Hindlimb muscle (tissue), 1 donor: ENCODE measurements at regions not wholly inside any gene's neighbourhood (a gene's known extent, or its start where the extent isn't known, plus 50 kb on each side); places are given as distances from the start of the nearest gene placed in this dataset.
"Not testable (repeated sequence)": the region's sequence is repeated elsewhere in the genome, so short reads cannot be mapped to it uniquely, and the experiment has no call there.

ENCODE experiments used
- DNase-seq: peaks from one replicate; pipeline ENCODE4 v3.0.0-alpha.2; 2013

GRCh38 chr16:15307184-15307583 is 70.9 kb downstream of the NPIPA5 start:
- not testable (repeated sequence) for DNase-seq

GRCh38 chr16:15305889-15306288 is 72.2 kb downstream of the NPIPA5 start:
- DNase-seq = not testable (repeated sequence)

- not testable (repeated sequence) for DNase-seq
These were observed 74.3 kb downstream of the NPIPA5 start for GRCh38 chr16:15303667-15304324.

- DNase-seq = not testable (repeated sequence)
These were observed 81.0 kb downstream of the NPIPA5 start for GRCh38 chr16:15297104-15297503.

DNA sequence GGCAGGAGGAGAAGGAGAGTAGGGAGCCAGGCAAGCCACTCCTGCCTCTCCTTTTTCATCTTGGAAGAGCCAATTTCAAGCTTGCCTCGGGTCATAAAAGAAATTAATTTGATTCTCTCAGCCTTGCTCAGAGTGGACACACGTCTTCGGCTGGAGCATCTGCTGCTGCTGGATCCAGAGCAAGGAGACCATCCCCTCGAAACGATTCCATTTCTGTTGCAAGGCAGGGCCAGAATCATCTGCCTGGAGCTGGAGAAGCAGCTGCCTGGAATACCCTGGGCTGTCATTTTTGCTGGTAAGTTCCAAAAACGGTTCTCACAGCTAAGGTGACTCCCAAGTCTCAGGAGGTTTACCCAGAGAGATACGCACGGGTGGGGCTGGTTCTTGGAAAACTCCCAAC is 103.3 kb downstream of the NPIPA5 start:
- peak; percentile 3 for DNase-seq

GRCh38 chr16:15273964-15274363 is 104.1 kb downstream of the NPIPA5 start:
- not testable (repeated sequence) for DNase-seq

- DNase-seq = not testable (repeated sequence)
These were observed 111.2 kb downstream of the NPIPA5 start for GRCh38 chr16:15266941-15267340.

- not testable (repeated sequence) for DNase-seq
These were observed 115.9 kb downstream of the NPIPA5 start for GRCh38 chr16:15262212-15262611.

GRCh38 chr16:15247971-15248370 is 130.1 kb downstream of the NPIPA5 start:
- not testable (repeated sequence) for DNase-seq

DNA sequence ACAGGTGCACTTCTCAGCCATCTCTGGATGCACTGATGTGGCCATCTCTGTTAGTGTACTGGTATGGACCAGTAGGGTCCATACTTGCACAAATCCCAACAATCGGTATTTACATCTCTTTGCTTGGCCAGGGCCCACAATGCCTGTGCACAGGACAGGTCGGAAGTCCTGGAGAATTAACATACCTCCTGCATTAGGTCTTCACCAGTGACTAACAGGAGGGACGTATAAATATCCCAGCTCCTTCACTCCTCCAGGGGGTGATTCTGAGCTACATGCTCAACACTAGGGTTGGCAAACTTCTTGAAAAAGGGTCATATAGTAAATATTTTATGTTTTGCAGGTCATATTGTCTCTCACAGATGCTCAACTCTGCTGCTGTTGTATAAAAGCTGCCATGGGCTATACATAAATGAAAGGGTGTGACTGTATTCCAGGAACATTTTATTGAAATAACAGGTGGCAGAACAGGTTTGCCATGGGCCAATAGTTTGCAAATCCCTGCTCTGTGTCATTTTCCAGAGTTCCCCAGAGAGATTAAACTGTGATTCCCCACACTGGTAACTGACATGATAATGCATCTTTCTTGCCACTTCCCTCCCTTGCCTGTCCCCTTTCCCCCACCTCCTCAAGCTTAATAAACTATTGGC is 141.3 kb downstream of the NPIPA5 start:
- DNase-seq = not testable (repeated sequence)

GRCh38 chr16:15235140-15235539 is 141.1 kb upstream of the RRN3 start:
- not testable (repeated sequence) for DNase-seq

- not testable (repeated sequence) for DNase-seq
These were observed 140.6 kb upstream of the RRN3 start for GRCh38 chr16:15234702-15235101.

GRCh38 chr16:15230432-15230831 is 136.4 kb upstream of the RRN3 start:
- DNase-seq = not testable (repeated sequence)

- DNase-seq = not testable (repeated sequence)
These were observed 135.6 kb upstream of the RRN3 start for GRCh38 chr16:15229661-15230060.

GRCh38 chr16:15224651-15225050 is 130.6 kb upstream of the RRN3 start:
- not testable (repeated sequence) for DNase-seq

DNA sequence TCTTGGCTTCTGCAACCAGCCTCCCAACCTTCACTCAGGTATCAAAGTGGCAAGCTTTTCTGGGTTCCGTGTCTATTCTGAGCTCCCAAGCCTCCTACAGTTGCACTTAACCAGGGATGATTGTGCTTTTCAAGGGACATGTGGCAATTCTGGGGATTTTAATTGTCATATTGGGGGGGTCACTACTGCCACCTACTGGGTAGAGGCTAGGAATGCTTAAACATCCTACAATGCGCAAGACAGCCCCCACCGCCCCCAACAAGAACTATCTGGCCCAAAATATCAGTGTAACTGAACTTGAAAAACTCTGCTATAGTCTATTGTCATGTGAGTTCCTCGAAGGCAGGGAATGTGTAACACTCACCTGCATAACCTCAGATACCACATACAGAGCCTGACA is 129.3 kb upstream of the RRN3 start:
- not testable (repeated sequence) for DNase-seq

DNA sequence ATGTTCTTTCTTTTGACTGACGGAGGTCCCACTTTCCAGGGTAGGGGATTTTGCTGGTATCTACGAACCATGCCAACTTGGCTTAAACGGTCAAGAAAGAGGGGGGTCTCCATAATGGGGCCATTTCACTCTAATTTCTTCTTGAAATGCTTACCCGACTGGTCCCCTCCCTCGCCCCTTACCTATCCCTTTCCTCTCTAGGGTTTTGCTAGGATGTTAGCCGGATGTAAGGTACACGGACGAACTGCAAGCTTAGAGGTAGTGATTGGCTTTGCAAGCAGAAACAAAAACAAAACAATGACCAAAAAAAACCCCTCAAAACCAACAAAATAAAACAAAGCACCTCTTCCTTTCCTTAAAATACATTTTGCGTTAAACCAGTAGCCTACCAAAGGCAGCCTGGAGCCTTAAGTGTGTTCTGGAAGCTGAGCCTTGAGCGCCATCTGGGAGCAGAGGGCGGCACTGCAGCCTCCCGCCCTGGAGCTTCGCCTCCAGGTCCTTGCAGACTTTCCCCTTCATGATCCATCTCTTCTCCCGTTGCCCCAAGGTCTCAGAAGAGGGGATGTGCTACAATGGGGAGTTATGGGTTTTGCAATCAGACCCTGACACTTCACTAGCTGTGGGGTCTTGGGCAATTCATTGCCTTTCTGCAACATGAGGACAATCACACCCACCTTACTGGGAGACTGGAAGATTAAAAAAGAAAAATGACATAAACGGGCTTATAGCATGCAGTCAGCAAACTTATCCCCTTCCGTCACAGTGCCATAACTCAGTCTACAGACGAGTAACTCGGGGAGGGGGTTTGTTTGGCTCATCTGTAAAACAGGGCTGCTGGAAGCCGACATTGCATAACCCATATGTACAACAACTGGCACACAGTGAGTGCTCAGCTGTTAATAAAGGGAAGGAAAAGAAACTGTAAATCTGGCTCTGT is 125.9 kb upstream of the RRN3 start:
- DNase-seq = not testable (repeated sequence)

- DNase-seq = not testable (repeated sequence)
These were observed 124.9 kb upstream of the RRN3 start for GRCh38 chr16:15218856-15219500.

- DNase-seq = not testable (repeated sequence)
These were observed 113.3 kb upstream of the RRN3 start for GRCh38 chr16:15207202-15207981.

- peak; percentile 8 for DNase-seq
These were observed 112.4 kb upstream of the RRN3 start for GRCh38 chr16:15206439-15206838.

DNA sequence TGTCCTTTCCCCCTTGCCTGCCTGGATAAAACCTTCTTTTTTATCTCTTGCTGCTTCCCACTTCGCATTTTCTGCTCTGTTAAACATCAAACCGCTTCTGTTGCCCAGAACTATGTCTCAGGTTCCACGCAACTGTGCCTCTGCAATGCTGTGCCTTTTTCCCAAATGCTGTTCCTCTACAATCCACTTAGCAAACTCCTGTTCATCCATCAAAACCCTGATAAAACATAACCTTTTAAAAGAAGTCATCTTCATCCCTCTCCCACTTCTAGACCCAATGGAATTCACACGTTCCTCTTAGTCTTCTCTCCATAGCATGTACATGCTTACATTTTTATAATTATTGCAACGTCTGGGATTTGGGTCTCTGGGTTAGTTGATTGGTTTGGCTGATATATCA is 111.9 kb upstream of the RRN3 start:
- not testable (repeated sequence) for DNase-seq

- not testable (repeated sequence) for DNase-seq
These were observed 110.5 kb upstream of the RRN3 start for GRCh38 chr16:15204571-15204970.
